ENCODE measurements at regions not wholly inside any gene's neighbourhood (a gene's known extent, or its start where the extent isn't known, plus 50 kb on each side); places are given as distances from the start of the nearest gene placed in this dataset.
"Not testable (repeated sequence)": the region's sequence is repeated elsewhere in the genome, so short reads cannot be mapped to it uniquely, and the experiment has no call there.

GRCh38 chr11:91624021-91624420 lies 600.6 kb upstream of the FAT3 start:
- DNase-seq: no peak

GRCh38 chr11:91608677-91609076 lies 615.9 kb upstream of the FAT3 start:
- DNase-seq: no peak

- no peak for DNase-seq
Observed at GRCh38 chr11:91596111-91596510, 628.5 kb upstream of the FAT3 start.

GRCh38 chr11:91591021-91591420 lies 633.6 kb upstream of the FAT3 start:
- DNase-seq: no peak

GRCh38 chr11:91587131-91587530 lies 637.5 kb upstream of the FAT3 start:
- no peak for DNase-seq

GRCh38 chr11:91585035-91585801 lies 639.4 kb upstream of the FAT3 start:
- DNase-seq: no peak

- DNase-seq: no peak
Observed at GRCh38 chr11:91563176-91563575, 661.4 kb upstream of the FAT3 start.

- DNase-seq: no peak
Observed at GRCh38 chr11:91560434-91560833, 664.2 kb upstream of the FAT3 start.

GRCh38 chr11:91538065-91538464 lies 686.6 kb upstream of the FAT3 start:
- no peak for DNase-seq

- DNase-seq: no peak
Observed at GRCh38 chr11:91536366-91536765, 688.3 kb upstream of the FAT3 start.

- DNase-seq: no peak
Observed at GRCh38 chr11:91528965-91529364, 695.7 kb upstream of the FAT3 start.

- no peak for DNase-seq
Observed at GRCh38 chr11:91527380-91528030, 697.1 kb upstream of the FAT3 start.

- DNase-seq: no peak
Observed at GRCh38 chr11:91513734-91514133, 710.9 kb upstream of the FAT3 start.

- DNase-seq: no peak
Observed at GRCh38 chr11:91497847-91498246, 726.8 kb upstream of the FAT3 start.

- DNase-seq: no peak
Observed at GRCh38 chr11:91495837-91496236, 728.8 kb upstream of the FAT3 start.

- no peak for DNase-seq
Observed at GRCh38 chr11:91489989-91490388, 734.6 kb upstream of the FAT3 start.

GRCh38 chr11:91483956-91484355 lies 740.7 kb upstream of the FAT3 start:
- not testable (repeated sequence) for DNase-seq

- DNase-seq: not testable (repeated sequence)
Observed at GRCh38 chr11:91481875-91482274, 742.7 kb upstream of the FAT3 start.

- DNase-seq: no peak
Observed at GRCh38 chr11:91470656-91471055, 754.0 kb upstream of the FAT3 start.

GRCh38 chr11:91459840-91460239 lies 764.8 kb upstream of the FAT3 start:
- no peak for DNase-seq

- DNase-seq: no peak
Observed at GRCh38 chr11:91446267-91446666, 778.4 kb upstream of the FAT3 start.

- peak; percentile 12 for DNase-seq
Observed at GRCh38 chr11:91435694-91436395, 788.8 kb upstream of the FAT3 start.

GRCh38 chr11:91433284-91434010 lies 791.2 kb upstream of the FAT3 start:
- no peak for DNase-seq
